H1 (cell line): ENCODE measurements at regions not wholly inside any gene's neighbourhood (a gene's known extent, or its start where the extent isn't known, plus 50 kb on each side); places are given as distances from the start of the nearest gene placed in this dataset.

Experiments
- CTCF ChIA-PET: fragments of 300-600 bp; sonication (Branson Sonifier 250); formaldehyde crosslinking; loops from one replicate; lab custom pipeline; 2021; ENCODE audit not compliant: partially characterized antibody; lab: Charles Lee
- POLR2A ChIA-PET: fragments of 300-600 bp; sonication (Branson Sonifier 250); formaldehyde crosslinking; loops from one replicate; lab custom pipeline; 2021; ENCODE audit warnings: inconsistent platforms; ENCODE audit not compliant: partially characterized antibody; lab: Charles Lee
- DNase-seq, 2 experiments: peaks; one replicate each; pipeline versions ENCODE4 v3.0.0 to v3.0.0-alpha.2; 2010 to 2022; ENCODE audit warnings: low spot score in 2 of 2, low read depth in 1 of 2, mixed read lengths in 1 of 2
- FAIRE-seq: peaks from 2 replicates; lab custom pipeline; 2011; peaks lifted over from hg19 to GRCh38; lab: Jason Lieb, UNC
- H2AFZ ChIP-seq: 2 replicates; pipeline ENCODE4 v1.8.1; 2012; ENCODE audit warnings: low read length, inconsistent platforms
- H2AK5ac ChIP-seq: 2 replicates; pipeline ENCODE4 v1.6.1; 2013; ENCODE audit warnings: low read depth, low read length
- H2BK120ac ChIP-seq: replicated peaks from 2 replicates; pipeline ENCODE3; 2013; ENCODE audit warnings: low read depth, low read length, inconsistent platforms
- H2BK12ac ChIP-seq: 2 replicates; pipeline ENCODE4 v1.6.1; 2013; ENCODE audit warnings: low read depth, low read length
- H2BK15ac ChIP-seq: 2 replicates; pipeline ENCODE4 v1.6.1; 2013; ENCODE audit warnings: low read length
- H2BK20ac ChIP-seq: 2 replicates; pipeline ENCODE4 v1.6.1; 2013; ENCODE audit warnings: low read length
- H2BK5ac ChIP-seq: 2 replicates; pipeline ENCODE4 v1.6.1; 2013; ENCODE audit warnings: low read depth, low read length
- H3K14ac ChIP-seq: 2 replicates; pipeline ENCODE4 v1.6.1; 2013; ENCODE audit warnings: inconsistent platforms; ENCODE audit not compliant: insufficient read length
- H3K18ac ChIP-seq: 2 replicates; pipeline ENCODE4 v1.6.1; 2013; ENCODE audit warnings: low read length; ENCODE audit errors: extremely low read depth
- H3K23ac ChIP-seq: 2 replicates; pipeline ENCODE4 v1.6.1; 2013; ENCODE audit warnings: inconsistent platforms; ENCODE audit not compliant: insufficient read length
- H3K23me2 ChIP-seq: 2 replicates; pipeline ENCODE4 v1.6.1; 2013; ENCODE audit warnings: low read depth, low read length
- H3K27ac ChIP-seq: 2 replicates; pipeline ENCODE4 v1.6.1; 2011; ENCODE audit warnings: low read depth, low read length, inconsistent platforms
- H3K27me3 ChIP-seq, 4 experiments: replicated peaks in 1 of 4; 1 replicate in 1 of 4; 2 replicates in 3 of 4; pipeline versions ENCODE4 v1.6.1 to v1.8.1; 2011 to 2013; ENCODE audit warnings: low read length in 3 of 4, mild to moderate bottlenecking in 3 of 4, inconsistent platforms in 2 of 4, mixed read lengths in 2 of 4, moderate library complexity in 1 of 4; ENCODE audit not compliant: control insufficient read depth in 3 of 4, insufficient read depth in 3 of 4; ENCODE audit errors: extremely low read depth in 1 of 4
- H3K36me3 ChIP-seq, 4 experiments: 2 replicates each; pipeline versions ENCODE4 v1.6.1 to v1.8.1; 2011 to 2013; ENCODE audit warnings: mild to moderate bottlenecking in 4 of 4, low read length in 3 of 4, moderate library complexity in 2 of 4, control low read depth in 1 of 4, inconsistent platforms in 1 of 4; ENCODE audit not compliant: insufficient read depth in 4 of 4, control insufficient read depth in 2 of 4
- H3K4ac ChIP-seq: replicated peaks from 2 replicates; pipeline ENCODE3; 2013; ENCODE audit warnings: low read length, low read depth, mixed read lengths, inconsistent platforms; ENCODE audit not compliant: insufficient read length
- H3K4me1 ChIP-seq, 4 experiments: replicated peaks in 1 of 4; 1 replicate in 1 of 4; 2 replicates in 3 of 4; pipeline versions ENCODE4 v1.6.1 to v1.8.1; 2011 to 2013; ENCODE audit warnings: low read length in 3 of 4, inconsistent platforms in 2 of 4, mixed read lengths in 1 of 4; ENCODE audit not compliant: insufficient read depth in 4 of 4, control insufficient read depth in 3 of 4
- H3K4me2 ChIP-seq, 2 experiments: 2 replicates each; pipeline versions ENCODE4 v1.6.1 to v1.8.1; 2011 to 2013; ENCODE audit warnings: low read depth in 2 of 2, low read length in 2 of 2, control low read depth in 1 of 2, inconsistent platforms in 1 of 2, mild to moderate bottlenecking in 1 of 2; ENCODE audit not compliant: insufficient read depth in 1 of 2
- H3K4me3 ChIP-seq, 4 experiments: fragments of 200-600, 300-600 bp in 1 of 4; sonication (generic), shearing (Covaris generic), sonication (Bioruptor Twin) in 1 of 4; 2 replicates each; pipeline versions ENCODE4 v1.5.1 to v1.8.1; 2011 to 2016; ENCODE audit warnings: low read length in 4 of 4, low read depth in 3 of 4, control low read depth in 2 of 4, inconsistent platforms in 2 of 4, mild to moderate bottlenecking in 2 of 4, mixed read lengths in 1 of 4, moderate library complexity in 1 of 4; ENCODE audit not compliant: insufficient read depth in 2 of 4; ENCODE audit errors: extremely low read depth in 1 of 4
- H3K56ac ChIP-seq: replicated peaks from 2 replicates; pipeline ENCODE3; 2013; ENCODE audit warnings: low read depth, mild to moderate bottlenecking, mixed read lengths, low read length, inconsistent platforms; ENCODE audit not compliant: insufficient read length
- H3K79me1 ChIP-seq: 2 replicates; pipeline ENCODE4 v1.6.1; 2013; ENCODE audit warnings: low read depth, low read length, control low read depth
- H3K79me2 ChIP-seq, 2 experiments: 2 replicates each; pipeline versions ENCODE4 v1.6.1 to v1.8.1; 2012 to 2013; ENCODE audit warnings: low read length in 2 of 2, mild to moderate bottlenecking in 2 of 2, inconsistent platforms in 1 of 2; ENCODE audit not compliant: insufficient read depth in 2 of 2, control insufficient read depth in 1 of 2
- H3K9ac ChIP-seq, 4 experiments: replicated peaks in 1 of 4; 1 replicate in 1 of 4; 2 replicates in 3 of 4; pipeline versions ENCODE4 v1.6.1 to v1.8.1; 2011 to 2013; ENCODE audit warnings: low read depth in 3 of 4, low read length in 3 of 4, control low read depth in 2 of 4, mild to moderate bottlenecking in 2 of 4, moderate library complexity in 2 of 4, inconsistent platforms in 1 of 4; ENCODE audit errors: extremely low read depth in 1 of 4
- H3K9me3 ChIP-seq, 2 experiments: 2 replicates each; pipeline versions ENCODE4 v1.6.1 to v1.8.1; 2012 to 2013; ENCODE audit warnings: mild to moderate bottlenecking in 2 of 2, moderate library complexity in 2 of 2, control low read depth in 1 of 2, inconsistent platforms in 1 of 2, low read depth in 1 of 2, low read length in 1 of 2, mixed read lengths in 1 of 2; ENCODE audit not compliant: insufficient read depth in 2 of 2
- H4K20me1 ChIP-seq, 2 experiments: replicated peaks in 1 of 2; 2 replicates each; pipeline versions ENCODE3 to v1.8.1; 2011 to 2013; ENCODE audit warnings: inconsistent platforms in 2 of 2, low read length in 2 of 2, mild to moderate bottlenecking in 1 of 2; ENCODE audit not compliant: insufficient read depth in 2 of 2, control insufficient read depth in 1 of 2
- H4K5ac ChIP-seq: 2 replicates; pipeline ENCODE4 v1.6.1; 2013; ENCODE audit warnings: low read length, low read depth, mixed read lengths, inconsistent platforms; ENCODE audit not compliant: insufficient read length
- H4K8ac ChIP-seq: 2 replicates; pipeline ENCODE4 v1.8.0; 2013; ENCODE audit warnings: mild to moderate bottlenecking, moderate library complexity, low read length, inconsistent platforms; ENCODE audit not compliant: insufficient read depth; ENCODE audit errors: extremely low read depth
- H4K91ac ChIP-seq: replicated peaks from 2 replicates; pipeline ENCODE3; 2013; ENCODE audit warnings: low read length, mixed read lengths, inconsistent platforms; ENCODE audit not compliant: insufficient read length
- CBX5 ChIP-seq: fragments of 300-800, 300-1000 bp; sonication (generic); IDR thresholded peaks from 2 replicates; pipeline ENCODE4 v1.7.1; 2016; ENCODE audit warnings: antibody characterized with exemption, low read length, low read depth
- GTF2F1 ChIP-seq: IDR thresholded peaks from 2 replicates; pipeline ENCODE4 v1.6.1; 2012; ENCODE audit warnings: low read depth, low read length, improper control_type of control experiment, borderline replicate concordance
- HDAC6 ChIP-seq: IDR thresholded peaks from one replicate; pipeline ENCODE4 v1.7.1; 2012; ENCODE audit warnings: low read depth, mild to moderate bottlenecking, inconsistent platforms, low read length, moderate library complexity
- SIX5 ChIP-seq: IDR thresholded peaks from 2 replicates; pipeline ENCODE4 v1.6.1; 2011; ENCODE audit warnings: mild to moderate bottlenecking, low read depth, low read length
- TAF1 ChIP-seq: IDR thresholded peaks from 2 replicates; pipeline ENCODE4 v1.6.1; 2011; ENCODE audit warnings: mild to moderate bottlenecking, low read depth, low read length
- WGBS, 2 experiments: shearing (Covaris generic) in 1 of 2; methylation state at CpG; one replicate each; pipeline versions ENCODE4 v1.1.6 to v1.1.7; 2013 to 2015; ENCODE audit warnings: low lambda C conversion rate in 2 of 2, mixed read lengths in 2 of 2, inconsistent platforms in 1 of 2, low coverage in 1 of 2, missing lambda C conversion rate in 1 of 2; ENCODE audit not compliant: insufficient replicate concordance in 2 of 2, insufficient coverage in 1 of 2, insufficient read length in 1 of 2; ENCODE audit errors: extremely low coverage in 1 of 2, missing lambda C conversion rate in 1 of 2; 5-methylcytosine and 5-hydroxymethylcytosine counted together
- TF ChIP-seq, protein P1 (sequence below), 3 experiments: IDR thresholded peaks; 1 replicate in 2 of 3; 2 replicates in 1 of 3; pipeline versions ENCODE4 v1.5.1 to v1.6.1; 2011; ENCODE audit warnings: low read length in 3 of 3, mild to moderate bottlenecking in 3 of 3, inconsistent platforms in 2 of 3, low read depth in 1 of 3, moderate library complexity in 1 of 3; ENCODE audit not compliant: insufficient read depth in 1 of 3; ENCODE audit errors: control extremely low read depth in 1 of 3

DNA sequence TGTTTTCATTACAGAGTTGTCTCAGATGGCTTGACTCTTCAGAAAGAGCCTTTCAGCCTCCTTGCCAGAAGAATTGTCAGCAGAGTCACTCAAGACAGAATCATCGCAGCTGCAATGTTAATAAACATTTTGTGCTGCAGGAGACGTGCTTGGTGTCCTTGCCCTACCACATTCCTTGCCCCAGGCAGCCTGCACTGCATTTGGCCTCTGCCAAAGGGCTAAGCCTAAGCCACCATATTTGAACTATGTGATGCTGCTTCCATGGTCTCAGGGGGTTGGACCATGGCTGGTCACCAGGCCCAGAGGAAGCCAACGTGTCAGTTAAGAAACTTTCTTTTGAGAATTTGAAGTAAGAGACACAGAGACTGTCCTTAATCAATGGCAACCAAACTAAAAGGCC lies 145.4 kb downstream of the ACTL7B start:
- Histone ChIP-seq H3K14ac (no peak overlapping the region), H3K27ac (no peak overlapping the region), H3K23ac (no peak overlapping the region), H4K91ac (no peak overlapping the region), H4K8ac (no peak overlapping the region), H3K4me3 (no peak overlapping the region), H3K18ac (no peak overlapping the region), H3K4me2 (no peak overlapping the region), H3K79me2 (no peaks in the 10 kb centered on the region), H3K23me2 (no peaks in the 10 kb centered on the region), H3K27me3 (no peaks in the 10 kb centered on the region; a peak in 1 of 7 replicates), H2BK12ac (no peak overlapping the region), H4K5ac (no peak overlapping the region), H3K4ac (no peak overlapping the region), H3K9me3 (peaks cover 0 to 2% of the 10 kb centered on the region in 2 experiments; a peak in 1 of 4 replicates), H3K56ac (no peak overlapping the region), H2BK15ac (no peak overlapping the region), H2BK5ac (no peak overlapping the region), H2BK120ac (no peak overlapping the region), H3K79me1 (no peaks in the 10 kb centered on the region), H4K20me1 (no peaks in the 10 kb centered on the region), H2AFZ (no peak overlapping the region), H2AK5ac (no peak overlapping the region), H3K9ac (no peak overlapping the region), H3K4me1 (no peaks in the 10 kb centered on the region), H2BK20ac (no peak overlapping the region), H3K36me3 (no peaks in the 10 kb centered on the region; a peak in 1 of 8 replicates)
- DNase-seq (no peak), FAIRE-seq (no peak)
- 96% methylated on average over 3 of the region's 3 CpGs; no CpG with 5 or more reads in 1 of the 2 experiments for WGBS, 2 experiments
- TF ChIP-seq GTF2F1 = no peak
- TF ChIP-seq HDAC6 = no peak
- TF ChIP-seq TAF1 = no peak
- no peak for TF ChIP-seq CBX5
- no peak for TF ChIP-seq SIX5
- TF ChIP-seq, protein P1, sequence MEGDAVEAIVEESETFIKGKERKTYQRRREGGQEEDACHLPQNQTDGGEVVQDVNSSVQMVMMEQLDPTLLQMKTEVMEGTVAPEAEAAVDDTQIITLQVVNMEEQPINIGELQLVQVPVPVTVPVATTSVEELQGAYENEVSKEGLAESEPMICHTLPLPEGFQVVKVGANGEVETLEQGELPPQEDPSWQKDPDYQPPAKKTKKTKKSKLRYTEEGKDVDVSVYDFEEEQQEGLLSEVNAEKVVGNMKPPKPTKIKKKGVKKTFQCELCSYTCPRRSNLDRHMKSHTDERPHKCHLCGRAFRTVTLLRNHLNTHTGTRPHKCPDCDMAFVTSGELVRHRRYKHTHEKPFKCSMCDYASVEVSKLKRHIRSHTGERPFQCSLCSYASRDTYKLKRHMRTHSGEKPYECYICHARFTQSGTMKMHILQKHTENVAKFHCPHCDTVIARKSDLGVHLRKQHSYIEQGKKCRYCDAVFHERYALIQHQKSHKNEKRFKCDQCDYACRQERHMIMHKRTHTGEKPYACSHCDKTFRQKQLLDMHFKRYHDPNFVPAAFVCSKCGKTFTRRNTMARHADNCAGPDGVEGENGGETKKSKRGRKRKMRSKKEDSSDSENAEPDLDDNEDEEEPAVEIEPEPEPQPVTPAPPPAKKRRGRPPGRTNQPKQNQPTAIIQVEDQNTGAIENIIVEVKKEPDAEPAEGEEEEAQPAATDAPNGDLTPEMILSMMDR (IDR thresholded peaks at IDR 0.05; ENCODE audit: control extremely low read depth in 1 of 3, insufficient read depth in 1 of 3, low read depth in 1 of 3, low read length in 3 of 3) = no peak
- ChIA-PET CTCF (no interaction called here), POLR2A (no interaction called here)
